Activated naive CD8-positive, alpha-beta T cell treated with anti-CD3 and anti-CD28 coated beads, Interleukin-2, amount 50 U/mL, for 24 hours (primary cell): ENCODE measurements at regions not wholly inside any gene's neighbourhood (a gene's known extent, or its start where the extent isn't known, plus 50 kb on each side); places are given as distances from the start of the nearest gene placed in this dataset.

ENCODE experiments used
- ATAC-seq: fragments of 150-1000 bp; cut with Tn5 transposase; one replicate; pipeline ENCODE4 v1.10.0; 2021
- DNase-seq: peaks from one replicate; pipeline ENCODE4 v3.0.0; 2021
- H3K27ac Mint-ChIP-seq: one replicate; pipeline ENCODE4 v1.8.0; 2021; ENCODE audit warnings: mild to moderate bottlenecking, mixed read lengths
- H3K27me3 Mint-ChIP-seq: one replicate; pipeline ENCODE4 v1.8.0; 2021; ENCODE audit warnings: mixed read lengths
- H3K36me3 Mint-ChIP-seq: one replicate; pipeline ENCODE4 v1.8.0; 2021; ENCODE audit warnings: low read depth, mixed read lengths
- H3K4me1 Mint-ChIP-seq: one replicate; pipeline ENCODE4 v1.8.0; 2021; ENCODE audit warnings: mixed read lengths
- H3K4me3 Mint-ChIP-seq: one replicate; pipeline ENCODE4 v1.8.0; 2021; ENCODE audit warnings: mild to moderate bottlenecking, moderate library complexity, mixed read lengths
- H3K9me3 Mint-ChIP-seq: one replicate; pipeline ENCODE4 v1.8.0; 2021; ENCODE audit warnings: mixed read lengths

- H3K4me1 Mint-ChIP-seq = no peaks in the 10 kb centered on the region
- no peaks in the 10 kb centered on the region for H3K9me3 Mint-ChIP-seq
- DNase-seq (no peak), ATAC-seq (no peak)
- no peaks in the 10 kb centered on the region for H3K27me3 Mint-ChIP-seq
- H3K4me3 Mint-ChIP-seq = no peak overlapping the region
- H3K27ac Mint-ChIP-seq = no peak overlapping the region
- no peaks in the 10 kb centered on the region for H3K36me3 Mint-ChIP-seq
These were observed 78.1 kb upstream of the GPM6B start for GRCh38 chrX:13894888-13895565.

- no peak overlapping the region for H3K27ac Mint-ChIP-seq
- DNase-seq (no peak), ATAC-seq (no peak)
- H3K4me1 Mint-ChIP-seq = no peaks in the 10 kb centered on the region
- no peaks in the 10 kb centered on the region for H3K27me3 Mint-ChIP-seq
- no peaks in the 10 kb centered on the region for H3K36me3 Mint-ChIP-seq
- H3K9me3 Mint-ChIP-seq = no peaks in the 10 kb centered on the region
- no peak overlapping the region for H3K4me3 Mint-ChIP-seq
These were observed 76.9 kb upstream of the GPM6B start for GRCh38 chrX:13893826-13894225.

GRCh38 chrX:13892856-13893255, 76.0 kb upstream of the GPM6B start:
- H3K4me1 Mint-ChIP-seq = no peaks in the 10 kb centered on the region
- no peak for ATAC-seq
- no peaks in the 10 kb centered on the region for H3K36me3 Mint-ChIP-seq

GRCh38 chrX:13891377-13892140, 74.7 kb upstream of the GPM6B start:
- ATAC-seq (no peak), DNase-seq (no peak)
- Mint-ChIP-seq H3K4me3 (no peak overlapping the region), H3K27me3 (no peaks in the 10 kb centered on the region), H3K9me3 (no peaks in the 10 kb centered on the region), H3K36me3 (no peaks in the 10 kb centered on the region), H3K27ac (no peak overlapping the region), H3K4me1 (no peaks in the 10 kb centered on the region)

More at GRCh38 chrX:13892856-13893255, 76.0 kb upstream of the GPM6B start:
- H3K9me3 Mint-ChIP-seq = no peaks in the 10 kb centered on the region
- no peaks in the 10 kb centered on the region for H3K27me3 Mint-ChIP-seq
- no peak overlapping the region for H3K4me3 Mint-ChIP-seq
- no peak overlapping the region for H3K27ac Mint-ChIP-seq
- DNase-seq = no peak

GRCh38 chrX:13890806-13891205, 73.9 kb upstream of the GPM6B start:
- H3K4me3 Mint-ChIP-seq = no peak overlapping the region
- DNase-seq (no peak), ATAC-seq (no peak)
- no peaks in the 10 kb centered on the region for H3K9me3 Mint-ChIP-seq
- H3K36me3 Mint-ChIP-seq = no peaks in the 10 kb centered on the region
- H3K4me1 Mint-ChIP-seq = no peaks in the 10 kb centered on the region
- H3K27ac Mint-ChIP-seq = no peak overlapping the region
- H3K27me3 Mint-ChIP-seq = no peaks in the 10 kb centered on the region

GRCh38 chrX:13888284-13888683, 71.4 kb upstream of the GPM6B start:
- no peak overlapping the region for H3K27ac Mint-ChIP-seq
- no peaks in the 10 kb centered on the region for H3K36me3 Mint-ChIP-seq
- H3K4me3 Mint-ChIP-seq = no peak overlapping the region
- H3K4me1 Mint-ChIP-seq = no peaks in the 10 kb centered on the region
- H3K27me3 Mint-ChIP-seq = no peaks in the 10 kb centered on the region
- ATAC-seq (no peak), DNase-seq (no peak)
- no peaks in the 10 kb centered on the region for H3K9me3 Mint-ChIP-seq

GRCh38 chrX:13885591-13885990, 68.7 kb upstream of the GPM6B start:
- no peaks in the 10 kb centered on the region for H3K36me3 Mint-ChIP-seq
- H3K4me3 Mint-ChIP-seq = no peak overlapping the region
- H3K27ac Mint-ChIP-seq = no peak overlapping the region
- no peaks in the 10 kb centered on the region for H3K27me3 Mint-ChIP-seq
- no peaks in the 10 kb centered on the region for H3K9me3 Mint-ChIP-seq
- H3K4me1 Mint-ChIP-seq = no peaks in the 10 kb centered on the region
- DNase-seq (no peak), ATAC-seq (no peak)

GRCh38 chrX:13876652-13877051, 59.8 kb upstream of the GPM6B start:
- Mint-ChIP-seq H3K36me3 (no peaks in the 10 kb centered on the region), H3K9me3 (no peaks in the 10 kb centered on the region), H3K27ac (no peak overlapping the region), H3K27me3 (no peaks in the 10 kb centered on the region), H3K4me1 (no peaks in the 10 kb centered on the region), H3K4me3 (no peak overlapping the region)
- ATAC-seq = no peak
- no peak for DNase-seq

GRCh38 chrX:13875572-13875971, 58.7 kb upstream of the GPM6B start:
- Mint-ChIP-seq H3K4me1 (no peaks in the 10 kb centered on the region), H3K27me3 (no peaks in the 10 kb centered on the region), H3K36me3 (no peaks in the 10 kb centered on the region), H3K27ac (no peak overlapping the region), H3K9me3 (no peaks in the 10 kb centered on the region), H3K4me3 (no peak overlapping the region)
- ATAC-seq = no peak
- DNase-seq = no peak

- H3K4me1 Mint-ChIP-seq = no peaks in the 10 kb centered on the region
- no peaks in the 10 kb centered on the region for H3K36me3 Mint-ChIP-seq
- DNase-seq (no peak), ATAC-seq (no peak)
- peaks cover 5% of the 10 kb centered on the region for H3K27me3 Mint-ChIP-seq
- H3K9me3 Mint-ChIP-seq = no peaks in the 10 kb centered on the region
- H3K27ac Mint-ChIP-seq = no peak overlapping the region
- H3K4me3 Mint-ChIP-seq = no peak overlapping the region
These were observed 51.7 kb upstream of the GPM6B start for GRCh38 chrX:13868591-13868990.
